ENCODE measurements at regions not wholly inside any gene's neighbourhood (a gene's known extent, or its start where the extent isn't known, plus 50 kb on each side); places are given as distances from the start of the nearest gene placed in this dataset.

DNA sequence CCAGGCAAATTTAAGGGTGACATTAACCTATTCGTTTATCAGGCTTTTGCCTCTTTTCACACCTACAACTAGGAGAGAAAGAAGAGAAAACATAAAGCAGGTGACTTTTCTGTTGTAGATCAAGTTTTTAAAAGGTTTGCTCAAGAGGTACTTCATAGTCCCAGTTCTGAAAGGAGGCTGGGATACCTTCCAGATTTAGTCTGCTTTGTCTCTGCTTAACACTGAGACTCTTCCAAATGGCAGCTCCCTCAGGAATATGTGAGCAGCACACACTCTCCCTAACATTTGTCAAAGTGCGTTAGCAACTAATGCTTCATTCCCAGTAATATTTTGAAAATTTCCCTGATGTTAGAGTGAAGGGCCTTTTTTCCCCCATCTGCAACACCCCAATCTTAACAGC, 133.7 kb upstream of the RASSF8 start:
- H3K9me3 ChIP-seq (ENCODE audit: low read length) = no peaks in the 10 kb centered on the region
- no peaks in the 10 kb centered on the region for H3K79me2 ChIP-seq (ENCODE audit: low read length)
- H3K27me3 ChIP-seq (ENCODE audit: low read length) = no peaks in the 10 kb centered on the region
- intact Hi-C loops (cut with micrococcal nuclease) = loop anchor here (5.0 kb wide), 1 partner anchor 147 kb away; no protein-coding TSS in a partner anchor
- H2AFZ ChIP-seq (ENCODE audit: low read length) = no peak overlapping the region
- H3K9ac ChIP-seq (ENCODE audit: low read length) = no peak overlapping the region
- no peaks in the 10 kb centered on the region for H4K20me1 ChIP-seq (ENCODE audit: low read length)
- CTCF ChIA-PET = no interaction called here
- no peak for ATAC-seq
- H3K4me2 ChIP-seq (ENCODE audit: low read length) = no peak overlapping the region
- TF ChIP-seq CTCF (conservative IDR thresholded peaks at IDR 0.05; ENCODE audit: low read depth, low read length) (no peak), EZH2phosphoT487 (IDR thresholded peaks at IDR 0.05; ENCODE audit: borderline replicate concordance, low read length) (no peak), EZH2 (IDR thresholded peaks at IDR 0.05; ENCODE audit: low read length, unreplicated experiment) (no peak)
- H3K4me3 ChIP-seq (ENCODE audit: low read length) = no peak overlapping the region
- peaks cover 19% of the 10 kb centered on the region for H3K4me1 ChIP-seq (ENCODE audit: insufficient read depth, low read length)
- POLR2A ChIA-PET (ENCODE audit: unreplicated experiment) = no interaction called here
- no peaks in the 10 kb centered on the region for H3F3A ChIP-seq (ENCODE audit: low read length, unreplicated experiment)
- BruUV-seq (replicated peaks) = no TSS peak
- no peak overlapping the region for H3K27ac ChIP-seq (ENCODE audit: low read length)
- DNase-seq = no peak
- no peaks in the 10 kb centered on the region for H3K9me2 ChIP-seq (replicated peaks; ENCODE audit: low read length)
- no peaks in the 10 kb centered on the region for H3K36me3 ChIP-seq (ENCODE audit: low read depth, low read length)

DNA sequence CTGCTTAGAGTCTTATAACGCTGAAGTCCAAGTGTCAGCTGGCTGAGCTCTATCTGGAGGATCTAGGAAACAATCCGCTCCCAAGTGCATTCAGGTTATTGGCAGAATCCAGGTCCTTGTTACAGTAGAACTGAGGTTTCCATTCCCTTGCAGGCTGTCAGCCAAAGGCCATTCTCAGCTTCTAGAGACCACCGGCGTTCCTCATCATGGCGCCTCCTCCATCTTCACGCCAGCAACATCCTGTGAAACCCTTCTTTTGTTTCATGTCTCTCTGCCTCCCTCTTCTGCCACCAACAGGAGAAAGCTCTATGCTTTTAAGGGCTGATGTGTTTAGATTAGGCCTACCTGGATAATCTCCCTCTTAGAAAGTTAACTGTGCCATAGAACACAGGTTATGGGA, 133.0 kb upstream of the RASSF8 start:
- ATAC-seq (no peak), DNase-seq (no peak)

More for the DNA sequence above, 133.0 kb upstream of the RASSF8 start:
- Histone ChIP-seq H3K79me2 (ENCODE audit: low read length) (no peaks in the 10 kb centered on the region), H3K27ac (ENCODE audit: low read length) (no peak overlapping the region), H4K20me1 (ENCODE audit: low read length) (no peaks in the 10 kb centered on the region), H3K9ac (ENCODE audit: low read length) (no peak overlapping the region), H3K9me2 (replicated peaks; ENCODE audit: low read length) (no peaks in the 10 kb centered on the region), H3K9me3 (ENCODE audit: low read length) (no peaks in the 10 kb centered on the region), H3K4me3 (ENCODE audit: low read length) (no peak overlapping the region), H3K36me3 (ENCODE audit: low read depth, low read length) (no peaks in the 10 kb centered on the region), H3K4me2 (ENCODE audit: low read length) (no peak overlapping the region), H3F3A (ENCODE audit: low read length, unreplicated experiment) (no peaks in the 10 kb centered on the region), H3K4me1 (ENCODE audit: insufficient read depth, low read length) (peaks cover 26% of the 10 kb centered on the region), H3K27me3 (ENCODE audit: low read length) (no peaks in the 10 kb centered on the region), H2AFZ (ENCODE audit: low read length) (no peak overlapping the region)
- intact Hi-C loops (cut with micrococcal nuclease) = loop anchor here (5.0 kb wide), 1 partner anchor 148 kb away; no protein-coding TSS in a partner anchor
- no TSS peak for BruUV-seq (replicated peaks)
- TF ChIP-seq CTCF (conservative IDR thresholded peaks at IDR 0.05; ENCODE audit: low read depth, low read length) (peak; percentile 39), EZH2phosphoT487 (IDR thresholded peaks at IDR 0.05; ENCODE audit: borderline replicate concordance, low read length) (no peak)
- CTCF ChIA-PET = interaction anchor here (0.7 kb wide), 1 partner anchor 134 kb away, joined by 3 read pairs; no protein-coding TSS in a partner anchor
- POLR2A ChIA-PET (ENCODE audit: unreplicated experiment) = no interaction called here
